ENCODE measurements at regions not wholly inside any gene's neighbourhood (a gene's known extent, or its start where the extent isn't known, plus 50 kb on each side); places are given as distances from the start of the nearest gene placed in this dataset.

- no peak overlapping the region for H3K27ac ChIP-seq (replicated peaks)
- H3K36me3 ChIP-seq: no peaks in the 10 kb centered on the region
- H3K27me3 ChIP-seq (ENCODE audit: low read depth): no peaks in the 10 kb centered on the region
- peaks cover 36% of the 10 kb centered on the region for H3K9me3 ChIP-seq (replicated peaks)
- no peak for TF ChIP-seq CTCF (IDR thresholded peaks at IDR 0.05; ENCODE audit: borderline replicate concordance)
- DNase-seq: no peak
- intact Hi-C loops (cut with micrococcal nuclease): no loop called here
- no peaks in the 10 kb centered on the region for H3K4me1 ChIP-seq
- H3K4me3 ChIP-seq: no peak overlapping the region
Measured at GRCh38 chr13:68410007-68410406, 1179.9 kb upstream of the PCDH9 start.

- Histone ChIP-seq H3K27ac (replicated peaks) (no peak overlapping the region), H3K4me3 (no peak overlapping the region)
- no peak for TF ChIP-seq CTCF (IDR thresholded peaks at IDR 0.05; ENCODE audit: borderline replicate concordance)
Measured at GRCh38 chr13:68390987-68391386, 1160.9 kb upstream of the PCDH9 start.

GRCh38 chr13:68386808-68387207 is 1156.7 kb upstream of the PCDH9 start:
- DNase-seq: no peak
- Histone ChIP-seq H3K4me1 (no peaks in the 10 kb centered on the region), H3K36me3 (no peaks in the 10 kb centered on the region), H3K9me3 (replicated peaks) (no peaks in the 10 kb centered on the region), H3K27me3 (ENCODE audit: low read depth) (no peaks in the 10 kb centered on the region), H3K4me3 (no peak overlapping the region), H3K27ac (replicated peaks) (no peak overlapping the region)
- TF ChIP-seq CTCF (IDR thresholded peaks at IDR 0.05; ENCODE audit: borderline replicate concordance): no peak
- intact Hi-C loops (cut with micrococcal nuclease): no loop called here

More at GRCh38 chr13:68390987-68391386, 1160.9 kb upstream of the PCDH9 start:
- no peaks in the 10 kb centered on the region for H3K36me3 ChIP-seq
- DNase-seq: no peak
- intact Hi-C loops (cut with micrococcal nuclease): no loop called here
- H3K27me3 ChIP-seq (ENCODE audit: low read depth): no peaks in the 10 kb centered on the region
- no peaks in the 10 kb centered on the region for H3K9me3 ChIP-seq (replicated peaks)
- H3K4me1 ChIP-seq: no peaks in the 10 kb centered on the region

GRCh38 chr13:68380041-68380973 is 1150.2 kb upstream of the PCDH9 start:
- TF ChIP-seq CTCF (IDR thresholded peaks at IDR 0.05; ENCODE audit: borderline replicate concordance): no peak
- no peaks in the 10 kb centered on the region for H3K4me1 ChIP-seq
- no peak overlapping the region for H3K27ac ChIP-seq (replicated peaks)
- intact Hi-C loops (cut with micrococcal nuclease): no loop called here
- no peaks in the 10 kb centered on the region for H3K9me3 ChIP-seq (replicated peaks)
- no peak for DNase-seq
- no peak overlapping the region for H3K4me3 ChIP-seq
- no peaks in the 10 kb centered on the region for H3K36me3 ChIP-seq
- no peaks in the 10 kb centered on the region for H3K27me3 ChIP-seq (ENCODE audit: low read depth)

- Histone ChIP-seq H3K36me3 (no peaks in the 10 kb centered on the region), H3K27ac (replicated peaks) (no peak overlapping the region), H3K9me3 (replicated peaks) (no peaks in the 10 kb centered on the region), H3K4me1 (no peaks in the 10 kb centered on the region), H3K27me3 (ENCODE audit: low read depth) (no peaks in the 10 kb centered on the region), H3K4me3 (no peak overlapping the region)
- no peak for TF ChIP-seq CTCF (IDR thresholded peaks at IDR 0.05; ENCODE audit: borderline replicate concordance)
- intact Hi-C loops (cut with micrococcal nuclease): no loop called here
- DNase-seq: no peak
Measured at GRCh38 chr13:68378294-68378693, 1148.2 kb upstream of the PCDH9 start.
